Keratinocyte (primary cell): ENCODE measurements at regions not wholly inside any gene's neighbourhood (a gene's known extent, or its start where the extent isn't known, plus 50 kb on each side); places are given as distances from the start of the nearest gene placed in this dataset.
"Not testable (repeated sequence)": the region's sequence is repeated elsewhere in the genome, so short reads cannot be mapped to it uniquely, and the experiment has no call there.

Experiments used
- DNase-seq: peaks from one replicate; pipeline ENCODE4 v3.0.0-alpha.2; 2011; ENCODE audit warnings: low read depth, missing footprints, low spot score
- FAIRE-seq: peaks from 2 replicates; lab custom pipeline; 2011; peaks lifted over from hg19 to GRCh38; lab: Jason Lieb, UNC
- H2AFZ ChIP-seq: 2 replicates; pipeline ENCODE4 v1.6.0; 2012; ENCODE audit warnings: low read length, control low read depth, inconsistent platforms; ENCODE audit not compliant: control insufficient read depth
- H3K27ac ChIP-seq: 2 replicates; pipeline ENCODE4 v1.5.1; 2011; ENCODE audit warnings: low read length; ENCODE audit not compliant: control insufficient read depth, insufficient read depth
- H3K27me3 ChIP-seq: 3 replicates; pipeline ENCODE4 v1.6.0; 2011; ENCODE audit warnings: low read length; ENCODE audit not compliant: control insufficient read depth, insufficient read depth; ENCODE audit errors: extremely low read depth
- H3K36me3 ChIP-seq, 2 experiments: 2 replicates in 1 of 2; 3 replicates in 1 of 2; pipeline ENCODE4 v1.5.1; 2011; ENCODE audit warnings: low read length in 2 of 2, mild to moderate bottlenecking in 1 of 2; ENCODE audit not compliant: control insufficient read depth in 2 of 2, insufficient read depth in 2 of 2; ENCODE audit errors: extremely low read depth in 1 of 2
- H3K4me1 ChIP-seq: 3 replicates; pipeline ENCODE4 v1.5.1; 2011; ENCODE audit warnings: low read length; ENCODE audit not compliant: control insufficient read depth, insufficient read depth; ENCODE audit errors: extremely low read depth
- H3K4me2 ChIP-seq: 3 replicates; pipeline ENCODE4 v1.6.0; 2011; ENCODE audit warnings: low read depth, low read length; ENCODE audit not compliant: control insufficient read depth, insufficient read depth; ENCODE audit errors: extremely low read depth
- H3K4me3 ChIP-seq, 3 experiments: fragments of 200-600 bp in 1 of 3; sonication (generic) in 1 of 3; 2 replicates in 2 of 3; 3 replicates in 1 of 3; pipeline ENCODE4 v1.5.1; 2011 to 2016; ENCODE audit warnings: low read length in 3 of 3, mild to moderate bottlenecking in 3 of 3, control low read depth in 2 of 3, inconsistent platforms in 1 of 3, low read depth in 1 of 3, mixed read lengths in 1 of 3, mixed run types in 1 of 3, moderate library complexity in 1 of 3; ENCODE audit not compliant: control insufficient read depth in 2 of 3, insufficient read depth in 2 of 3; ENCODE audit errors: extremely low read depth in 1 of 3
- H3K79me2 ChIP-seq: 2 replicates; pipeline ENCODE4 v1.6.0; 2012; ENCODE audit warnings: low read length; ENCODE audit not compliant: control insufficient read depth, insufficient read depth
- H3K9ac ChIP-seq: 3 replicates; pipeline ENCODE4 v1.6.0; 2011; ENCODE audit warnings: low read length; ENCODE audit not compliant: control insufficient read depth, insufficient read depth; ENCODE audit errors: extremely low read depth
- H3K9me1 ChIP-seq: 3 replicates; pipeline ENCODE4 v1.6.0; 2011; ENCODE audit warnings: low read length; ENCODE audit not compliant: control insufficient read depth, insufficient read depth; ENCODE audit errors: extremely low read depth
- H3K9me3 ChIP-seq: 2 replicates; pipeline ENCODE4 v1.5.1; 2012; ENCODE audit warnings: low read depth, low read length; ENCODE audit not compliant: control insufficient read depth
- H4K20me1 ChIP-seq: 3 replicates; pipeline ENCODE4 v1.6.0; 2011; ENCODE audit warnings: low read length; ENCODE audit not compliant: control insufficient read depth, insufficient read depth; ENCODE audit errors: extremely low read depth
- CTCF ChIP-seq, 3 experiments: IDR thresholded peaks in 1 of 3; conservative IDR thresholded peaks in 1 of 3; optimal IDR thresholded peaks in 1 of 3; 2 replicates in 2 of 3; 3 replicates in 1 of 3; pipeline versions ENCODE3 to v1.5.1; 2011; ENCODE audit warnings: low read length in 3 of 3, mild to moderate bottlenecking in 3 of 3, moderate library complexity in 2 of 3, control low read depth in 1 of 3, inconsistent platforms in 1 of 3; ENCODE audit not compliant: insufficient read depth in 2 of 3; ENCODE audit errors: extremely low read depth in 1 of 3
- EZH2 ChIP-seq: IDR thresholded peaks from one replicate; pipeline ENCODE4 v1.6.1; 2012; ENCODE audit warnings: inconsistent platforms, mild to moderate bottlenecking, low read length, moderate library complexity
- dilution Hi-C: fragments of 300-500 bp; cut with MboI; formaldehyde crosslinking; loops from one replicate; pipeline ENCODE4 v1.7.0; 2020; ENCODE audit warnings: low sequenced_read_pairs; ENCODE audit not compliant: extremely low pct_ligation_motif_present

- H3K4me2 ChIP-seq, H3K9ac ChIP-seq, FAIRE-seq, H3K79me2 ChIP-seq, H3K36me3 ChIP-seq, dilution Hi-C loops, H3K27ac ChIP-seq, DNase-seq, H2AFZ ChIP-seq, H3K9me3 ChIP-seq, H3K9me1 ChIP-seq, H3K27me3 ChIP-seq, H3K4me1 ChIP-seq, H3K4me3 ChIP-seq, H4K20me1 ChIP-seq: not testable (repeated sequence)
These were observed 81.3 kb downstream of the EBNA1BP2 start for GRCh38 chr1:43090812-43091211.

DNA sequence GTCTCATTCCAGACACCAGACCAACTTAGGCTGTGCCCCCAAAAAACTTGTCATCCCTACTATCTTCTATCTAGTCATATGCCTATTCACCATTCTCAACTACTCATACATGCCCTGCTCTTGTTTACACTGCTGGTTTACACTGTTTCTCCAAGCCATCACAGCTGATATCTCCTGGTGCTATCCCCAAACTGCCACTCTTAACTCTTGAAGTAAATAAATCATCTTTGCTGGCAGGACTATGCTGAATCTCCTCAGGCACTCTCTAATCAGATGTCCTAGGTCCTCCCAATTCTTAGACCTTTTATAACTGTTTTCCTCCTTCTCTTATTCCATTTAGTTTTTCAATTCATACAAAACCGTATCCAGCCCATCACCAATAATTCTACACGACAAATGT, 81.9 kb downstream of the EBNA1BP2 start:
- H3K27ac ChIP-seq, H2AFZ ChIP-seq, H3K27me3 ChIP-seq, H3K79me2 ChIP-seq, FAIRE-seq, H3K4me2 ChIP-seq, H3K9me3 ChIP-seq, H3K36me3 ChIP-seq, H3K4me1 ChIP-seq, H3K9me1 ChIP-seq, H3K4me3 ChIP-seq, H3K9ac ChIP-seq, DNase-seq, H4K20me1 ChIP-seq, dilution Hi-C loops: not testable (repeated sequence)

- Histone ChIP-seq H2AFZ (no peak overlapping the region), H3K4me1 (no peaks in the 10 kb centered on the region), H3K79me2 (no peaks in the 10 kb centered on the region), H3K27ac (no peak overlapping the region), H3K9me3 (no peaks in the 10 kb centered on the region), H3K27me3 (no peaks in the 10 kb centered on the region), H3K9ac (no peak overlapping the region), H3K4me3 (no peak overlapping the region), H3K4me2 (no peak overlapping the region), H4K20me1 (no peaks in the 10 kb centered on the region), H3K36me3 (no peaks in the 10 kb centered on the region), H3K9me1 (no peaks in the 10 kb centered on the region)
- DNase-seq, result no peak
- TF ChIP-seq CTCF (optimal IDR thresholded peaks at IDR 0.05 in 1 of 3, IDR thresholded peaks at IDR 0.05 in 1 of 3, conservative IDR thresholded peaks at IDR 0.05 in 1 of 3; ENCODE audit: extremely low read depth in 1 of 3, insufficient read depth in 2 of 3, low read length in 3 of 3) (no peak), EZH2 (no peak)
- FAIRE-seq, result no peak
- dilution Hi-C loops, result no loop called here
These were observed 88.7 kb downstream of the EBNA1BP2 start for GRCh38 chr1:43083375-43083891.
